WERI-Rb-1 (cell line): ENCODE measurements at regions not wholly inside any gene's neighbourhood (a gene's known extent, or its start where the extent isn't known, plus 50 kb on each side); places are given as distances from the start of the nearest gene placed in this dataset.
A peak's percentile ranks its signal among the peaks of the same experiment; 100 is the strongest.

Experiments used
- DNase-seq: peaks from one replicate; pipeline ENCODE4 v3.0.0-alpha.2; 2020
- H3K27ac ChIP-seq: fragments of 250-450 bp; sonication (Bioruptor Pico); 2 replicates; pipeline ENCODE4 v1.5.1; 2020; ENCODE audit warnings: mild to moderate bottlenecking, moderate library complexity
- H3K27me3 ChIP-seq: fragments of 250-450 bp; sonication (Bioruptor Pico); 2 replicates; pipeline ENCODE4 v1.5.1; 2021; ENCODE audit warnings: mild to moderate bottlenecking, low read depth, moderate library complexity; ENCODE audit not compliant: insufficient read depth, severe bottlenecking
- H3K36me3 ChIP-seq: fragments of 250-450 bp; sonication (Bioruptor Pico); 2 replicates; pipeline ENCODE4 v1.5.1; 2020; ENCODE audit warnings: mild to moderate bottlenecking, moderate library complexity
- H3K4me3 ChIP-seq: 2 replicates; pipeline ENCODE4 v1.5.1; 2011; ENCODE audit warnings: low read depth, mild to moderate bottlenecking, control low read depth, low read length
- H3K9me3 ChIP-seq: fragments of 250-450 bp; sonication (Bioruptor Pico); 2 replicates; pipeline ENCODE4 v1.5.1; 2021; ENCODE audit warnings: mild to moderate bottlenecking, moderate library complexity; ENCODE audit not compliant: severe bottlenecking
- TF ChIP-seq, protein P1 (sequence below): IDR thresholded peaks from 2 replicates; pipeline ENCODE4 v1.5.1; 2011; ENCODE audit warnings: low read depth, mild to moderate bottlenecking, control low read depth, inconsistent platforms, low read length

DNA sequence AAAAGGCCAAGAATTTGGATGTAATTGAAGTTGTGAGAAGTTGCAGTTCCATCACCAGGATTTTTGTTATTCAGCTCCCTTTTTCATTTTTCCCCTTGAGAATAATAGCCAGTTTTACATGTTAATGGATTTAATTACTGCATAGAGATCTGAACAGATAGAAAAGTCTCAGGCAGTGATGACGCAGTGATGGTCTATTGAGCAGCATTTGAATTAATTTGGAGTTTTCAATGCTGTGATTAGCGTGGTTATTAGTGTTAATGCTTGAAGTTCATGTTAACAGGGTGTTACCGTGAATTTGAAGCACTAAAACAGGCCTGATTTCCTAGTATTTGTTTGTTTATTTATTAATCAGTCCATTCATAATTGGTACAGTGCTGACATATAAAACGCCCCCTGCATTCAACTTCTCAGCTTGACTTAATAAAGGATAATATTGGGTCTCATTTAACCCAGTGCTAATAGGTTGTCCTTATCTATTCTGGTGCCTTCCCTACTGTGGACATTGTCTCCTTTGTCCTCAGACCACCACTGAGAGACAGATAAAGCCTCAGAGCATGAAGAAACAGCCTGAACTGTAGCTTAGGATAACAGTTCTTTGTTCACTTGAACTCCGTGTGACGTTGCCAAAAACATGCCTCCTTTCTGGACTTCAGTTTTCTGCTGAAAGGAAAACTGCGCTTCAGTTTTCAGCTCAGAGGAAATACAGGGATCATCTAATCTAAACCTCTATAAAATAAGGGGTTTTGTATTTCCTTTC lies 82.4 kb downstream of the RTP4 start:
- TF ChIP-seq, protein P1, sequence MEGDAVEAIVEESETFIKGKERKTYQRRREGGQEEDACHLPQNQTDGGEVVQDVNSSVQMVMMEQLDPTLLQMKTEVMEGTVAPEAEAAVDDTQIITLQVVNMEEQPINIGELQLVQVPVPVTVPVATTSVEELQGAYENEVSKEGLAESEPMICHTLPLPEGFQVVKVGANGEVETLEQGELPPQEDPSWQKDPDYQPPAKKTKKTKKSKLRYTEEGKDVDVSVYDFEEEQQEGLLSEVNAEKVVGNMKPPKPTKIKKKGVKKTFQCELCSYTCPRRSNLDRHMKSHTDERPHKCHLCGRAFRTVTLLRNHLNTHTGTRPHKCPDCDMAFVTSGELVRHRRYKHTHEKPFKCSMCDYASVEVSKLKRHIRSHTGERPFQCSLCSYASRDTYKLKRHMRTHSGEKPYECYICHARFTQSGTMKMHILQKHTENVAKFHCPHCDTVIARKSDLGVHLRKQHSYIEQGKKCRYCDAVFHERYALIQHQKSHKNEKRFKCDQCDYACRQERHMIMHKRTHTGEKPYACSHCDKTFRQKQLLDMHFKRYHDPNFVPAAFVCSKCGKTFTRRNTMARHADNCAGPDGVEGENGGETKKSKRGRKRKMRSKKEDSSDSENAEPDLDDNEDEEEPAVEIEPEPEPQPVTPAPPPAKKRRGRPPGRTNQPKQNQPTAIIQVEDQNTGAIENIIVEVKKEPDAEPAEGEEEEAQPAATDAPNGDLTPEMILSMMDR: no peak
- Histone ChIP-seq H3K27ac (no peak overlapping the region), H3K4me3 (no peak overlapping the region), H3K36me3 (no peaks in the 10 kb centered on the region), H3K9me3 (no peaks in the 10 kb centered on the region), H3K27me3 (peaks cover 14% of the 10 kb centered on the region)
- DNase-seq: no peak

DNA sequence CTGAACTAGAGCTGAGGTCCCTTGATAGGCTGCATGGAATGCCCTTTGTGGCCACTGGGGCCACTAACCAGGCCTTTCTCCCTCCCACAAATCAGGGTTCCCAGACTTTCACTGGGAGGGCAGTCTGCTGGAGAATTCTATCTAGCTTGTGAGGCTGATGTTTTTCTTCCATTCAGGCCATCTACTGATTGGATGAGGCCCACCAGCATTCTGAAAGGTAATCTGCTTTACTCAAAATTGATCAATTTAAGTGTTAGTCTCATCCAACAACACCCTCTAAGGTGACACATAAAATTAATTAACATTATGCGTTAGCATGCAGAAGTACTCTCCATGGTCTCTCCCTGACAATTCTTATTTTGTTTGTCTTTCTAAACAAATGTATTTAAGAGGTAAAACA lies 80.5 kb downstream of the RTP4 start:
- peaks cover 10% of the 10 kb centered on the region for H3K27me3 ChIP-seq
- TF ChIP-seq, protein P1: no peak
- no peaks in the 10 kb centered on the region for H3K36me3 ChIP-seq

DNA sequence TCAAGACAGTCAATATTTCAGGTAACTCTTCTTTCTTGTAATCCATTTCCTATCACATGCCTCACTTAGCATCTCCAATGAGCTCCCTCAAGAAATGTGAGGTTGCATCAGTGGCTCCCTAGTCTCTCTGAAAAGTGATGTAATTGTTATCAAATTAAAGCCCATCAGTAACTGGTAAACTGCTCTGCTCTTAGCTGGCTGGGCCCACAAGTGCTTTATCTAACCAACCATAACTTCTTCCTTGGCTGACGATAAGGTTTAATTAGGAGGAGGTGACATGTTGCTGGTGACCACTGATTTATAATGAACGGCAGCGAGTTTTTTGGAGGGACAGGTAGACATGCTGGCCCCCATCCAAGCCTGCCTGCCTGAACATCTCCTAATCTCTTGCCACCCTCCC lies 79.6 kb downstream of the RTP4 start:
- H3K4me3 ChIP-seq: no peak overlapping the region
- H3K9me3 ChIP-seq: no peaks in the 10 kb centered on the region
- H3K27me3 ChIP-seq: peaks cover 12% of the 10 kb centered on the region
- no peaks in the 10 kb centered on the region for H3K36me3 ChIP-seq
- no peak overlapping the region for H3K27ac ChIP-seq
- DNase-seq: no peak
- TF ChIP-seq, protein P1: no peak

More for the DNA sequence above, 80.5 kb downstream of the RTP4 start:
- Histone ChIP-seq H3K4me3 (no peak overlapping the region), H3K9me3 (no peaks in the 10 kb centered on the region), H3K27ac (no peak overlapping the region)
- no peak for DNase-seq

DNA sequence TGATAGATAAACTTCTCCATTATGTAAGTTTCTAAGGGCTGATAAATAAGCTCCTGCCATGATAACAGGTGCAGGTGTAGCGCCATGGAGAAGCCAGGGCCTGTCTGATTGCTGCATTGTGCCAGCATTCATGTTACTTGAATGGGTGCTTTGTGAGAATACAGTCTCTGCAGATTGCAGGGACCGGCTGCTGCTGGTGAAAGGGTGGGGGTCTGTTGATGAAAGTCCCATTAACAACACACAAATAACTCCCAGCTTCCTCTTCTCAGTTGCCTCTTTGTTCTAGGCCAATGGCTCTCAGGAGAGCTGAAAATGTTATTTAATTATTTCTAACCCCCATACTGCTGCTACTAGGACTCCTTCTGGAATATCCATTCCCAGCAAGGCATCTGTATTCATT lies 77.2 kb downstream of the RTP4 start:
- Histone ChIP-seq H3K27ac (no peak overlapping the region), H3K4me3 (no peak overlapping the region), H3K27me3 (peaks cover 9% of the 10 kb centered on the region), H3K9me3 (no peaks in the 10 kb centered on the region), H3K36me3 (no peaks in the 10 kb centered on the region)
- DNase-seq: no peak
- TF ChIP-seq, protein P1: no peak

DNA sequence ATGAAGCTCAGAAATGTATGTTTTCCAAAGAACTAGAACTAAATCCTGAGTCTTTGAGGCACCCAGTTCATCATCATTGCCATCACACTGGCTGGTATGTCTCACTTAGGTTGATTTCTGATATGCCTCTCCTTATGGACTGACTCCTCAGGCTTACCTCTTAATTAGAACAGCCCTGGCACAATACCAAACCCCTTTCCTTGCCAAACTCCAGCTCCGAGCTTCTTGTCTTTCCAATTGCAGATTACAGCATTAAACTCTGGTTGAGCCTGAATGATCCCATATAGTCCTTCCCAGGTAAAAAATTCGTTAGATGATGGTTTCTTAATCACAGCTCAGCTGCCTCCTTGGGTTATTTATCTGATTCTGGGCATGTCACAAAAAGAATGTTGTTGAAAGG lies 66.3 kb downstream of the RTP4 start:
- peaks cover 25% of the 10 kb centered on the region for H3K27me3 ChIP-seq
- TF ChIP-seq, protein P1: no peak
- H3K9me3 ChIP-seq: no peaks in the 10 kb centered on the region
- no peak overlapping the region for H3K27ac ChIP-seq
- DNase-seq: no peak
- no peaks in the 10 kb centered on the region for H3K36me3 ChIP-seq
- H3K4me3 ChIP-seq: no peak overlapping the region

DNA sequence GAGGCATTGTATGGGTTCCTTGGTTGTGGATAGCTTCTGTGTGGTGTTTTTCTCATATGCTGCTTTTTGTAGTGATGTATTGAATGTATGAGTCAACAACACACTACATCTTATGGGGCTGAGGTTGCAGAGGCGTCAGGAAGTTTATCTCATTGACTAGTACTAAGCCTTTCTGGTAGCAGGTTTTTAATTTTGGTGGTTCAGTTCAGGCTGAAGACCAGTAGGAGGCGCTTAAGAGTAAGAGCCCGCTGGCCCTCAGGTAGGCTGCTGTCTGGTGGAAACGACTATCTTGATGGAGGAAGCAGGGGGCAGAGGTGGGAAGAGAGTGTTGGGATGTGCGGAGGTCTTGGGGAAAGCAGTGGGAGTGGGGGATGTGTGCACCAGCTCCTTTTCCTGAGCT lies 62.4 kb downstream of the RTP4 start:
- no peak overlapping the region for H3K27ac ChIP-seq
- H3K36me3 ChIP-seq: no peaks in the 10 kb centered on the region
- H3K27me3 ChIP-seq: peaks cover 3% of the 10 kb centered on the region
- H3K4me3 ChIP-seq: no peak overlapping the region
- TF ChIP-seq, protein P1: peak; percentile 35; the same call in 1 of the 2 replicates
- no peak for DNase-seq
- H3K9me3 ChIP-seq: no peaks in the 10 kb centered on the region
